ENCODE measurements at regions not wholly inside any gene's neighbourhood (a gene's known extent, or its start where the extent isn't known, plus 50 kb on each side); places are given as distances from the start of the nearest gene placed in this dataset.

- Histone ChIP-seq H2BK120ac (ENCODE audit: low read depth, low read length, poor library complexity, severe bottlenecking) (no peak overlapping the region), H4K8ac (replicated peaks; ENCODE audit: insufficient read length, low read depth, low read length) (no peak overlapping the region), H3K9me3 (ENCODE audit: control insufficient read depth, low read depth, low read length) (no peaks in the 10 kb centered on the region), H3K23ac (ENCODE audit: insufficient read length, low read depth, low read length) (no peak overlapping the region), H3K18ac (ENCODE audit: insufficient read length, low read depth, low read length) (no peak overlapping the region), H3K4me1 (ENCODE audit: insufficient read depth, low read length) (no peaks in the 10 kb centered on the region), H3K4ac (ENCODE audit: low read depth, low read length) (no peak overlapping the region), H3K27ac (ENCODE audit: insufficient read length, low read depth, low read length) (no peak overlapping the region), H3K14ac (ENCODE audit: insufficient read depth, low read length) (no peak overlapping the region), H3K79me2 (ENCODE audit: insufficient read depth, low read length) (no peaks in the 10 kb centered on the region), H2AK5ac (ENCODE audit: insufficient read length, low read length) (no peak overlapping the region), H3T11ph (ENCODE audit: low read length) (no peak overlapping the region), H3K9ac (ENCODE audit: extremely low read depth, insufficient read length, low read length) (no peak overlapping the region), H3K79me1 (ENCODE audit: insufficient read depth, low read depth, low read length, poor library complexity, severe bottlenecking) (no peaks in the 10 kb centered on the region), H3K27me3 (ENCODE audit: insufficient read depth, low read length) (no peaks in the 10 kb centered on the region), H3K23me2 (ENCODE audit: insufficient read length, low read depth, low read length, poor library complexity, severe bottlenecking) (no peaks in the 10 kb centered on the region), H2BK20ac (ENCODE audit: low read depth, low read length, poor library complexity, severe bottlenecking) (no peak overlapping the region), H2BK15ac (ENCODE audit: low read depth, low read length) (no peak overlapping the region), H4K5ac (ENCODE audit: insufficient read length, low read depth, low read length) (no peak overlapping the region), H4K20me1 (ENCODE audit: control insufficient read depth, insufficient read depth, insufficient read length) (no peaks in the 10 kb centered on the region), H2BK12ac (ENCODE audit: insufficient read length, low read depth, low read length) (no peak overlapping the region), H3K4me2 (ENCODE audit: insufficient read depth, insufficient read length, low read length) (no peak overlapping the region), H2BK5ac (ENCODE audit: insufficient read length, low read length) (no peak overlapping the region), H3K56ac (ENCODE audit: insufficient read length, low read depth, low read length) (no peak overlapping the region), H4K91ac (ENCODE audit: insufficient read length, low read depth, low read length) (no peak overlapping the region), H2AFZ (ENCODE audit: low read length) (no peak overlapping the region)
- Mint-ChIP-seq H3K9me3 (no peaks in the 10 kb centered on the region), H3K4me1 (peaks cover 13 to 21% of the 10 kb centered on the region in 2 experiments), H3K27me3 (ENCODE audit: low read depth) (peaks cover 2% of the 10 kb centered on the region), H3K4me3 (no peak overlapping the region), H3K36me3 (ENCODE audit: insufficient read depth in 1 of 3, low read depth in 3 of 3) (no peaks in the 10 kb centered on the region), H3K27ac (no peak overlapping the region)
- whole genome bisulfite sequencing (ENCODE audit: extremely low coverage, insufficient read length, low lambda C conversion rate) = no CpG with 5 or more reads among the region's 19 CpGs
- TF ChIP-seq CTCF (conservative IDR thresholded peaks at IDR 0.05) = no peak
- DNase-seq = no peak
These were observed 91.3 kb upstream of the PRR23E start for GRCh38 chr3:127101411-127102187.

Data from H9 (cell line).